Activated T-cell treated with anti-CD3 and anti-CD28 coated beads, Interleukin-2, amount 50 U/mL, for 72 hours (primary cell): ENCODE measurements at regions not wholly inside any gene's neighbourhood (a gene's known extent, or its start where the extent isn't known, plus 50 kb on each side); places are given as distances from the start of the nearest gene placed in this dataset.
A peak's percentile ranks its signal among the peaks of the same experiment; 100 is the strongest.

Source experiments
- ATAC-seq, 2 donors: fragments of 150-1000 bp; cut with Tn5 transposase; replicated peaks in 1 of 2; 2 replicates each; pipeline ENCODE4 v1.10.0; 2021; ENCODE audit warnings: moderate library complexity in 2 of 2, mild to moderate bottlenecking in 1 of 2
- DNase-seq, 2 donors: peaks; one replicate each; pipeline ENCODE4 v3.0.0; 2021 to 2022; ENCODE audit warnings: mixed read lengths in 1 of 2
- H3K27ac Mint-ChIP-seq: one replicate; pipeline ENCODE4 v1.8.0; 2022; ENCODE audit warnings: mild to moderate bottlenecking, moderate library complexity, mixed read lengths
- H3K27me3 Mint-ChIP-seq: one replicate; pipeline ENCODE4 v1.8.0; 2022; ENCODE audit warnings: low read depth, mixed read lengths
- H3K36me3 Mint-ChIP-seq, 2 donors: one replicate each; pipeline ENCODE4 v1.8.0; 2022; ENCODE audit warnings: mixed read lengths in 2 of 2, mild to moderate bottlenecking in 1 of 2; ENCODE audit not compliant: insufficient read depth in 2 of 2
- H3K4me1 Mint-ChIP-seq: one replicate; pipeline ENCODE4 v1.8.0; 2022; ENCODE audit warnings: low read depth, mixed read lengths
- H3K4me3 Mint-ChIP-seq, 2 donors: one replicate each; pipeline ENCODE4 v1.8.0; 2022; ENCODE audit warnings: mild to moderate bottlenecking in 2 of 2, mixed read lengths in 2 of 2, moderate library complexity in 2 of 2
- H3K9me3 Mint-ChIP-seq, 2 donors: one replicate each; pipeline ENCODE4 v1.8.0; 2022; ENCODE audit warnings: mixed read lengths in 2 of 2

DNA sequence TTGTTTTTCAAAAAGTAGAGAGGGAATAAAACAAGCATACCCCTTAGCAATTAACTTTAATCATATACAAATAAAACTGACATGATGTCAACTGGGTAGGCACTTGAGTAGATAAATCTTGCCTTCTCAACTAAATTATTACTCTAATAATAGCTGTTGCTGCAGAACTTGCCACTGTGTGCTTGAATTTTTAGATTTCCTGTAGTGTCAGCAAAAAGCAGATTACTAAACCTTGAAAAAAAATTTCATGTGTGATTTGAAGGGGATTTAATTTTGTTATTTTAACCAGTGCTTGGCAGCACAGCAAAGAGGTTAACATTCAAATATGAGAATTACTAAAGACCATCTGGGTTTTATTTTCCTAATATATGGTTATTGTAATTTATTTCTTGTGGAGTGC is 438.3 kb upstream of the SPANXN1 start:
- Mint-ChIP-seq H3K9me3 (peaks cover 0 to 3% of the 10 kb centered on the region in 2 donors), H3K4me3 (no peak overlapping the region), H3K27ac (no peak overlapping the region), H3K27me3 (no peaks in the 10 kb centered on the region), H3K36me3 (no peaks in the 10 kb centered on the region), H3K4me1 (no peaks in the 10 kb centered on the region)
- ATAC-seq: no peak
- DNase-seq: no peak

GRCh38 chrX:144810539-144810938 is 436.8 kb upstream of the SPANXN1 start:
- ATAC-seq (no peak), DNase-seq (no peak)
- H3K27ac Mint-ChIP-seq: no peak overlapping the region
- peaks cover 0 to 3% of the 10 kb centered on the region in 2 donors for H3K9me3 Mint-ChIP-seq
- H3K36me3 Mint-ChIP-seq: no peaks in the 10 kb centered on the region
- no peaks in the 10 kb centered on the region for H3K27me3 Mint-ChIP-seq
- H3K4me1 Mint-ChIP-seq: no peaks in the 10 kb centered on the region
- no peak overlapping the region for H3K4me3 Mint-ChIP-seq

DNA sequence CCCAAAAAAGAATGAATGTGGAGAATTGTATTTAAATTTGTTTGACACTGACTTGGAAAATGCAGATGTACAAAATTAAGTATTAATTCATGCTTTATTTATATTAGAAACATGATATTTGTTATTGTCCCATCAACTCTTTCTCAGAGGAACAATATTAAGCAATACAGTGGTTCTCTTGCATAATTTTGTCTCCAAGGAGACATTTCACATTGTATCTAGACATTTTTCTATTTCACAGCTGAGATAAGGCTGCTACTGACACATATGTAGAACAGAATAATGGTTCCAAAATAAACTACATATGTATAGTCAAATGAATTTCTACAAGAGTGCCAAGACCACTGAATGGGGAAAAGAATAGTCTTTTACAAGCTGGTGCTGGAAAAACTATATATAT is 427.9 kb upstream of the SPANXN1 start:
- H3K27ac Mint-ChIP-seq: no peak overlapping the region
- no peaks in the 10 kb centered on the region for H3K27me3 Mint-ChIP-seq
- H3K9me3 Mint-ChIP-seq: peaks cover 0 to 4% of the 10 kb centered on the region in 2 donors
- ATAC-seq: no peak
- H3K4me3 Mint-ChIP-seq: no peak overlapping the region
- no peaks in the 10 kb centered on the region for H3K4me1 Mint-ChIP-seq
- DNase-seq: no peak
- H3K36me3 Mint-ChIP-seq: no peaks in the 10 kb centered on the region

GRCh38 chrX:144840616-144841015 is 406.7 kb upstream of the SPANXN1 start:
- Mint-ChIP-seq H3K4me1 (no peaks in the 10 kb centered on the region), H3K9me3 (no peaks in the 10 kb centered on the region), H3K27me3 (no peaks in the 10 kb centered on the region), H3K4me3 (no peak overlapping the region), H3K36me3 (no peaks in the 10 kb centered on the region), H3K27ac (no peak overlapping the region)
- DNase-seq: no peak
- ATAC-seq: no peak

GRCh38 chrX:144849141-144849540 is 398.2 kb upstream of the SPANXN1 start:
- Mint-ChIP-seq H3K27ac (no peak overlapping the region), H3K4me1 (no peaks in the 10 kb centered on the region), H3K27me3 (peaks cover 7% of the 10 kb centered on the region), H3K36me3 (peaks cover 2 to 3% of the 10 kb centered on the region in 2 donors), H3K9me3 (peaks cover 5 to 9% of the 10 kb centered on the region in 2 donors), H3K4me3 (no peak overlapping the region)
- DNase-seq: peak in 1 of 2 donors; percentile 0
- ATAC-seq: peak in 1 of 2 donors; percentile 52

GRCh38 chrX:144896323-144896722 is 351.0 kb upstream of the SPANXN1 start:
- DNase-seq (no peak), ATAC-seq (no peak)
- Mint-ChIP-seq H3K27me3 (no peaks in the 10 kb centered on the region), H3K4me1 (no peaks in the 10 kb centered on the region), H3K27ac (no peak overlapping the region), H3K36me3 (no peaks in the 10 kb centered on the region), H3K4me3 (no peak overlapping the region), H3K9me3 (peaks cover 0 to 8% of the 10 kb centered on the region in 2 donors)

DNA sequence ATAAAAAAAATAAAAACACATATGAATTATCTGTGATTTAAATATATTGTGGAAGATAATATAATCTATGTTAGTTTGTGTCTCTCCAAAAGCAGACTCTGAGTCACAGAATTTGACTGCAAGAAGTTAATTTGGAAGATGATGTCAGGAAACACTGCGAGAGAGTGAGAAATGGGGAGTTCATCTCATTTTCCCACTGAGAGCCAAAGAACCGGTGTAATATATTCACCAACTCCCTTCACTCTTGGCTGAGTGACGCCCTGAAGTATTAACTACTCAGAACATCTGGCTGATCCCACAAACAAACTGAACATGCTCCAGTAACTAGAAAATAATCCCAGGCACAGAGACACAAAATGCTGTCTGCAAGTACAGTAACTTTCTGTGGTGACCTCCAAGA is 345.8 kb upstream of the SPANXN1 start:
- peaks cover 3 to 6% of the 10 kb centered on the region in 2 donors for H3K9me3 Mint-ChIP-seq
- H3K27ac Mint-ChIP-seq: no peak overlapping the region
- peaks cover 0 to 2% of the 10 kb centered on the region in 2 donors for H3K36me3 Mint-ChIP-seq
- ATAC-seq (no peak), DNase-seq (no peak)
- no peaks in the 10 kb centered on the region for H3K4me1 Mint-ChIP-seq
- H3K27me3 Mint-ChIP-seq: no peaks in the 10 kb centered on the region
- no peak overlapping the region for H3K4me3 Mint-ChIP-seq

- Mint-ChIP-seq H3K9me3 (peaks cover 0 to 3% of the 10 kb centered on the region in 2 donors), H3K27me3 (no peaks in the 10 kb centered on the region), H3K4me3 (no peak overlapping the region), H3K4me1 (no peaks in the 10 kb centered on the region), H3K36me3 (no peaks in the 10 kb centered on the region), H3K27ac (no peak overlapping the region)
- DNase-seq (no peak), ATAC-seq (no peak)
Observed at GRCh38 chrX:144916785-144917184, 330.5 kb upstream of the SPANXN1 start.

DNA sequence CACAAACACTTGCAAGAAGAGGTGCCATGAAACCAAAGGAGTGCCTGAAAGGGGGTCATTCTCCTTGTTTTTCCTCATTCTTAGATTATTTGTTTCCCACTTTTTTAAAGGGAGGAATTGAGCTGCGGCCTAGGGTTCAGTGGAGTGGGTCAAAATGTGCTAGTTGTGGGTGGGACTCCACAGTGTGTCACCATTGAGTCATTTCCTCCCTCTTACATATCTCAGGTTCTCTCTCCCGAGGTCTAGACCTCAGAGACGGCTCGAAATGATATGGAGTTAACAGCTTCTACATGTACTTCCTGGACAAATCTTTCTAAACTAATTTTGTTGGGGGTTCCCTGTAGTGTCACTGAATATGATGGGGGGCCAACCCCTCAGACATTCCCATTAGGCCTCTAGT is 328.4 kb upstream of the SPANXN1 start:
- H3K9me3 Mint-ChIP-seq: peaks cover 0 to 3% of the 10 kb centered on the region in 2 donors
- no peak for DNase-seq
- no peaks in the 10 kb centered on the region for H3K4me1 Mint-ChIP-seq
- H3K36me3 Mint-ChIP-seq: no peaks in the 10 kb centered on the region
- H3K27ac Mint-ChIP-seq: no peak overlapping the region
- H3K4me3 Mint-ChIP-seq: no peak overlapping the region
- ATAC-seq: no peak
- no peaks in the 10 kb centered on the region for H3K27me3 Mint-ChIP-seq

DNA sequence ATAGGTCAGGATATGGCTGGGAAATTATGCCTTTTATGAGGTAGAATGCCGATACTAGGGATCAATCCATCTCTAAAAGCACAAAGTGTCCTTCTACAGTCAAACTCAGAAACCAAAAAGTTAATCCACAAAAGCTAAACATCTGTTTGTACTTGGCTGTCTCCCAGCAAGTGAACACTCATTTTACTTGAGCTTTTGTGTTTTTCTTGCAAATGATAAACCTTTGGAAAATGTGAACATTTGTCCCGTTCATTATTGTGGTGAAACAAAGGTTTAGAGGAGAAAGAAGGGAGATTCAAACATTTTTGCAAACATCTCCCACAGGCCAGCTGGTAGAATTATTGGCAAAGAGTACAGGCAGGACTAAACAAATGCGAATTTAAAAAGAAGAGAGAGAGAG is 300.6 kb upstream of the SPANXN1 start:
- peaks cover 1 to 4% of the 10 kb centered on the region in 2 donors for H3K9me3 Mint-ChIP-seq
- no peaks in the 10 kb centered on the region for H3K27me3 Mint-ChIP-seq
- H3K4me1 Mint-ChIP-seq: no peaks in the 10 kb centered on the region
- DNase-seq (no peak), ATAC-seq (no peak)
- H3K27ac Mint-ChIP-seq: no peak overlapping the region
- H3K4me3 Mint-ChIP-seq: no peak overlapping the region
- no peaks in the 10 kb centered on the region for H3K36me3 Mint-ChIP-seq
